H9 (cell line): ENCODE measurements at regions not wholly inside any gene's neighbourhood (a gene's known extent, or its start where the extent isn't known, plus 50 kb on each side); places are given as distances from the start of the nearest gene placed in this dataset.

ENCODE experiments used
- DNase-seq: peaks from one replicate; pipeline ENCODE4 v3.0.0-alpha.2; 2017
- H2AFZ ChIP-seq: one replicate; pipeline ENCODE4 v1.6.1; 2013; ENCODE audit warnings: mild to moderate bottlenecking, low read length, control low read depth, moderate library complexity
- H2AK5ac ChIP-seq: 2 replicates; pipeline ENCODE4 v1.6.1; 2013; ENCODE audit warnings: low read length, control low read depth, mixed read lengths; ENCODE audit not compliant: insufficient read length
- H2BK120ac ChIP-seq: one replicate; pipeline ENCODE4 v1.6.1; 2013; ENCODE audit warnings: low read depth, mild to moderate bottlenecking, low read length, control low read depth, inconsistent platforms; ENCODE audit not compliant: poor library complexity, severe bottlenecking
- H2BK12ac ChIP-seq: 2 replicates; pipeline ENCODE4 v1.6.1; 2013; ENCODE audit warnings: low read length, control low read depth, mixed read lengths, low read depth; ENCODE audit not compliant: insufficient read length
- H2BK15ac ChIP-seq: 2 replicates; pipeline ENCODE4 v1.6.1; 2013; ENCODE audit warnings: low read depth, low read length, control low read depth
- H2BK20ac ChIP-seq: one replicate; pipeline ENCODE4 v1.6.1; 2013; ENCODE audit warnings: low read depth, mild to moderate bottlenecking, low read length, control low read depth, inconsistent platforms; ENCODE audit not compliant: poor library complexity, severe bottlenecking
- H2BK5ac ChIP-seq: 2 replicates; pipeline ENCODE4 v1.6.1; 2013; ENCODE audit warnings: low read length, control low read depth, mixed read lengths; ENCODE audit not compliant: insufficient read length
- H3K14ac ChIP-seq: 2 replicates; pipeline ENCODE4 v1.6.1; 2013; ENCODE audit warnings: low read length, control low read depth; ENCODE audit not compliant: insufficient read depth
- H3K18ac ChIP-seq: 2 replicates; pipeline ENCODE4 v1.6.1; 2013; ENCODE audit warnings: low read depth, mild to moderate bottlenecking, mixed read lengths, low read length, control low read depth; ENCODE audit not compliant: insufficient read length
- H3K23ac ChIP-seq: 2 replicates; pipeline ENCODE4 v1.6.1; 2013; ENCODE audit warnings: low read length, control low read depth, mixed read lengths, low read depth; ENCODE audit not compliant: insufficient read length
- H3K23me2 ChIP-seq: 2 replicates; pipeline ENCODE4 v1.6.1; 2013; ENCODE audit warnings: low read depth, mild to moderate bottlenecking, mixed read lengths, low read length, control low read depth; ENCODE audit not compliant: insufficient read length, poor library complexity, severe bottlenecking
- H3K27ac ChIP-seq: 2 replicates; pipeline ENCODE4 v1.5.1; 2013; ENCODE audit warnings: low read length, control low read depth, mixed read lengths, low read depth; ENCODE audit not compliant: insufficient read length
- H3K27me3 ChIP-seq: 2 replicates; pipeline ENCODE4 v1.6.1; 2013; ENCODE audit warnings: low read length, control low read depth, inconsistent platforms; ENCODE audit not compliant: insufficient read depth
- H3K4ac ChIP-seq: 2 replicates; pipeline ENCODE4 v1.6.1; 2013; ENCODE audit warnings: low read depth, mild to moderate bottlenecking, control low read depth, inconsistent platforms, low read length, moderate library complexity
- H3K4me1 ChIP-seq: 2 replicates; pipeline ENCODE4 v1.6.1; 2013; ENCODE audit warnings: low read length, control low read depth, inconsistent platforms; ENCODE audit not compliant: insufficient read depth
- H3K4me2 ChIP-seq: 2 replicates; pipeline ENCODE4 v1.6.1; 2013; ENCODE audit warnings: low read length, control low read depth, mixed read lengths; ENCODE audit not compliant: insufficient read length, insufficient read depth
- H3K56ac ChIP-seq: 2 replicates; pipeline ENCODE4 v1.6.1; 2013; ENCODE audit warnings: low read depth, mild to moderate bottlenecking, mixed read lengths, low read length, control low read depth; ENCODE audit not compliant: insufficient read length
- H3K79me1 ChIP-seq: 2 replicates; pipeline ENCODE4 v1.6.1; 2013; ENCODE audit warnings: low read depth, mild to moderate bottlenecking, moderate library complexity, low read length, control low read depth, inconsistent platforms; ENCODE audit not compliant: insufficient read depth, poor library complexity, severe bottlenecking
- H3K79me2 ChIP-seq: 2 replicates; pipeline ENCODE4 v1.6.1; 2013; ENCODE audit warnings: low read length, control low read depth, inconsistent platforms; ENCODE audit not compliant: insufficient read depth
- H3K9ac ChIP-seq: 2 replicates; pipeline ENCODE4 v1.6.1; 2013; ENCODE audit warnings: low read length, control low read depth, mixed read lengths; ENCODE audit not compliant: insufficient read length; ENCODE audit errors: extremely low read depth
- H3K9me3 ChIP-seq: one replicate; pipeline ENCODE4 v1.6.1; 2013; ENCODE audit warnings: low read depth, low read length, inconsistent platforms; ENCODE audit not compliant: control insufficient read depth
- H3T11ph ChIP-seq: one replicate; pipeline ENCODE4 v1.6.1; 2013; ENCODE audit warnings: mild to moderate bottlenecking, low read length, control low read depth, inconsistent platforms
- H4K20me1 ChIP-seq: one replicate; pipeline ENCODE4 v1.6.1; 2013; ENCODE audit not compliant: control insufficient read depth, insufficient read length, insufficient read depth
- H4K5ac ChIP-seq: 2 replicates; pipeline ENCODE4 v1.6.1; 2013; ENCODE audit warnings: low read depth, mild to moderate bottlenecking, mixed read lengths, low read length, control low read depth; ENCODE audit not compliant: insufficient read length
- H4K8ac ChIP-seq: replicated peaks from 2 replicates; pipeline ENCODE4 v1.6.1; 2013; ENCODE audit warnings: low read length, control low read depth, mixed read lengths, low read depth; ENCODE audit not compliant: insufficient read length
- H4K91ac ChIP-seq: 2 replicates; pipeline ENCODE4 v1.6.1; 2013; ENCODE audit warnings: low read depth, mild to moderate bottlenecking, moderate library complexity, mixed read lengths, low read length, control low read depth; ENCODE audit not compliant: insufficient read length
- H3K27ac Mint-ChIP-seq, 3 experiments: 2 replicates in 2 of 3; 3 replicates in 1 of 3; pipeline ENCODE4 v1.8.0; 2020 to 2021; ENCODE audit warnings: mixed read lengths in 3 of 3, mild to moderate bottlenecking in 1 of 3, moderate library complexity in 1 of 3
- H3K27me3 Mint-ChIP-seq: 2 replicates; pipeline ENCODE4 v1.8.0; 2021; ENCODE audit warnings: low read depth, mild to moderate bottlenecking, moderate library complexity, mixed read lengths
- H3K36me3 Mint-ChIP-seq, 3 experiments: 2 replicates in 2 of 3; 3 replicates in 1 of 3; pipeline ENCODE4 v1.8.0; 2020 to 2021; ENCODE audit warnings: low read depth in 3 of 3, mixed read lengths in 3 of 3; ENCODE audit not compliant: insufficient read depth in 1 of 3
- H3K4me1 Mint-ChIP-seq, 2 experiments: 2 replicates each; pipeline ENCODE4 v1.8.0; 2020; ENCODE audit warnings: mixed read lengths in 2 of 2
- H3K4me3 Mint-ChIP-seq, 2 experiments: 2 replicates in 1 of 2; 3 replicates in 1 of 2; pipeline ENCODE4 v1.8.0; 2020 to 2021; ENCODE audit warnings: mild to moderate bottlenecking in 2 of 2, mixed read lengths in 2 of 2, moderate library complexity in 1 of 2
- H3K9me3 Mint-ChIP-seq, 2 experiments: 2 replicates in 1 of 2; 3 replicates in 1 of 2; pipeline ENCODE4 v1.8.0; 2020; ENCODE audit warnings: mild to moderate bottlenecking in 2 of 2, mixed read lengths in 2 of 2, moderate library complexity in 1 of 2
- CTCF ChIP-seq: fragments of 200-600 bp; sonication (generic); conservative IDR thresholded peaks from 3 replicates; pipeline ENCODE4 v1.8.0; 2021; ENCODE audit warnings: antibody characterized with exemption, mild to moderate bottlenecking
- WGBS: extraction: QIAGEN DNeasy Blood & Tissue Kit; methylation state at CpG from one replicate; pipeline ENCODE4 v1.1.7; 2013; ENCODE audit warnings: missing lambda C conversion rate, low lambda C conversion rate, mixed read lengths; ENCODE audit not compliant: insufficient read length; ENCODE audit errors: extremely low coverage; 5-methylcytosine and 5-hydroxymethylcytosine counted together

GRCh38 chr1:229162825-229163515 is 107.9 kb upstream of the RAB4A start:
- H3K36me3 Mint-ChIP-seq: no peaks in the 10 kb centered on the region
- H4K8ac ChIP-seq: no peak overlapping the region
- no peaks in the 10 kb centered on the region for H3K9me3 ChIP-seq
- TF ChIP-seq CTCF: no peak
- H3K4ac ChIP-seq: no peak overlapping the region
- H3K27me3 Mint-ChIP-seq: peaks cover 9% of the 10 kb centered on the region
- H2BK120ac ChIP-seq: no peak overlapping the region
- H3K79me2 ChIP-seq: no peaks in the 10 kb centered on the region
- H3K27ac ChIP-seq: no peak overlapping the region
- H3K14ac ChIP-seq: no peak overlapping the region
- no peaks in the 10 kb centered on the region for H3K9me3 Mint-ChIP-seq
- peaks cover 30 to 49% of the 10 kb centered on the region in 2 experiments for H3K4me1 Mint-ChIP-seq
- no peak for DNase-seq
- no peak overlapping the region for H3K18ac ChIP-seq
- no peaks in the 10 kb centered on the region; the same call in 1 of the 2 replicates for H3K4me1 ChIP-seq
- no peak overlapping the region for H2BK5ac ChIP-seq
- H3K27ac Mint-ChIP-seq: peak overlapping the region in 1 of 3 experiments; percentile 72; a peak in 2 of 7 replicates
- no peak overlapping the region for H4K91ac ChIP-seq
- no peak overlapping the region for H3K4me3 Mint-ChIP-seq
- no peak overlapping the region for H2AK5ac ChIP-seq
- H3K27me3 ChIP-seq: no peaks in the 10 kb centered on the region
- no peak overlapping the region for H3K9ac ChIP-seq
- WGBS: no CpG with 5 or more reads among the region's 11 CpGs
- no peaks in the 10 kb centered on the region for H3K79me1 ChIP-seq
- no peak overlapping the region for H3T11ph ChIP-seq
- H2BK15ac ChIP-seq: no peak overlapping the region
- no peak overlapping the region for H3K56ac ChIP-seq
- H4K5ac ChIP-seq: no peak overlapping the region
- no peak overlapping the region for H2AFZ ChIP-seq
- H3K23me2 ChIP-seq: no peaks in the 10 kb centered on the region
- no peak overlapping the region for H2BK12ac ChIP-seq
- H3K23ac ChIP-seq: no peak overlapping the region
- H3K4me2 ChIP-seq: no peak overlapping the region
- H2BK20ac ChIP-seq: no peak overlapping the region
- H4K20me1 ChIP-seq: no peaks in the 10 kb centered on the region
